NB4 (cell line): ENCODE measurements at regions not wholly inside any gene's neighbourhood (a gene's known extent, or its start where the extent isn't known, plus 50 kb on each side); places are given as distances from the start of the nearest gene placed in this dataset.

Source experiments
- MAX ChIP-seq: IDR thresholded peaks from 2 replicates; pipeline ENCODE4 v1.6.1; 2011; ENCODE audit warnings: low read depth, low read length
- POLR2A ChIP-seq: IDR thresholded peaks from 2 replicates; pipeline ENCODE4 v1.6.1; 2011; ENCODE audit warnings: mild to moderate bottlenecking; ENCODE audit not compliant: insufficient read length; ENCODE audit errors: extremely low read depth
- TF ChIP-seq, protein P1 (sequence below): IDR thresholded peaks from one replicate; pipeline ENCODE4 v1.5.1; 2012; ENCODE audit warnings: low read depth, low read length

DNA sequence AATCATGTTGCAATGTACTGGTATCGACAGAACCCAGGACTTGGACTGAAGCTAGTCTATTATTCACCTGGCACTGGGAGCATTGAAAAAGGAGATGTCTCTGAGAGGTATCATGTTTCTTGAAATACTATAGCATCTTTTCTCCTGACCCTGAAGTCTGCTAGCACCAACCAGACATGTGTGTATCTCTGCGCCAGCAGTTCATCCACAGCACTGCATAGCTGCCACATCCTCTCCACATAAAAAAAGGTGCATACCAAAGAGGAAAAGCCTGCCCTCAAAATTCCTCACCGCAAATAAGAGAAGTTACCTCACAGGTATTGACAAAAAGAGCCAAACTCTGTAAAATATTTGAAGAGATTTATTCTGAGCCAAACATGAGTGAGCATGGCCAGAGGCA lies 99.5 kb upstream of the PRSS3 start:
- no peak for TF ChIP-seq POLR2A
- TF ChIP-seq, protein P1, sequence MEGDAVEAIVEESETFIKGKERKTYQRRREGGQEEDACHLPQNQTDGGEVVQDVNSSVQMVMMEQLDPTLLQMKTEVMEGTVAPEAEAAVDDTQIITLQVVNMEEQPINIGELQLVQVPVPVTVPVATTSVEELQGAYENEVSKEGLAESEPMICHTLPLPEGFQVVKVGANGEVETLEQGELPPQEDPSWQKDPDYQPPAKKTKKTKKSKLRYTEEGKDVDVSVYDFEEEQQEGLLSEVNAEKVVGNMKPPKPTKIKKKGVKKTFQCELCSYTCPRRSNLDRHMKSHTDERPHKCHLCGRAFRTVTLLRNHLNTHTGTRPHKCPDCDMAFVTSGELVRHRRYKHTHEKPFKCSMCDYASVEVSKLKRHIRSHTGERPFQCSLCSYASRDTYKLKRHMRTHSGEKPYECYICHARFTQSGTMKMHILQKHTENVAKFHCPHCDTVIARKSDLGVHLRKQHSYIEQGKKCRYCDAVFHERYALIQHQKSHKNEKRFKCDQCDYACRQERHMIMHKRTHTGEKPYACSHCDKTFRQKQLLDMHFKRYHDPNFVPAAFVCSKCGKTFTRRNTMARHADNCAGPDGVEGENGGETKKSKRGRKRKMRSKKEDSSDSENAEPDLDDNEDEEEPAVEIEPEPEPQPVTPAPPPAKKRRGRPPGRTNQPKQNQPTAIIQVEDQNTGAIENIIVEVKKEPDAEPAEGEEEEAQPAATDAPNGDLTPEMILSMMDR, result no peak
- TF ChIP-seq MAX, result no peak
